Fibroblast of skin of left quadriceps (primary cell): ENCODE measurements at regions not wholly inside any gene's neighbourhood (a gene's known extent, or its start where the extent isn't known, plus 50 kb on each side); places are given as distances from the start of the nearest gene placed in this dataset.

Experiments
- DNase-seq, 2 experiments: peaks; one replicate each; pipeline ENCODE4 v3.0.0-alpha.2; 2013; ENCODE audit warnings: low read depth in 2 of 2

DNA sequence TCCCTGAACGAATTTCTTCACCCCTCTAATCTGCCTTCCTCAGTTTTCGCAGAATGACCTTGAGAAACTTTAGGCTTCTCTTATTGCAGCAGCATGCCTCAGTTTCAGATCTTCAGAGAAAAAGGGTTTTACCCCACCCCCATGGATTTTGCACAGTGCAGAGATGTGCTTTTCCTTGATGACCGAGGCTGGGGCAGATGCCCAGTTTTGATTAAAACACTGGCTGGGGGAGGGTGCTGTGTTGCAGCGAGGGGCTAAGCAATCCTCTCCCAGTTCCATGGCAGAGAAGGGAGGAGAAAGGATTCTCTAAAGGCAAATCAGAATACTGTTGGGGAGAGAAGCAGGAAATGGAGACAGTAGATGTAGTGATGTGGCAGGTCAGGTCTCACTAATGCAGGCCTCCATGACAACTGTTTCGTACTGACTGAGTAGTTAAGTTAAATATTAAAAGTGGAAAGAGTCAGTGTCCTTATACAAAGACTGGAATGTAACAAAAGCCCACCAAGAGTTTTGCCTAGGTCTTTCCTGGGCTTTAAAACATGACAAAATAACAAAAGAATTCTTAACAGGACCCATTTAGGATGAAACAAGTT, 50.8 kb upstream of the PDZD8 start:
- DNase-seq, result no peak

DNA sequence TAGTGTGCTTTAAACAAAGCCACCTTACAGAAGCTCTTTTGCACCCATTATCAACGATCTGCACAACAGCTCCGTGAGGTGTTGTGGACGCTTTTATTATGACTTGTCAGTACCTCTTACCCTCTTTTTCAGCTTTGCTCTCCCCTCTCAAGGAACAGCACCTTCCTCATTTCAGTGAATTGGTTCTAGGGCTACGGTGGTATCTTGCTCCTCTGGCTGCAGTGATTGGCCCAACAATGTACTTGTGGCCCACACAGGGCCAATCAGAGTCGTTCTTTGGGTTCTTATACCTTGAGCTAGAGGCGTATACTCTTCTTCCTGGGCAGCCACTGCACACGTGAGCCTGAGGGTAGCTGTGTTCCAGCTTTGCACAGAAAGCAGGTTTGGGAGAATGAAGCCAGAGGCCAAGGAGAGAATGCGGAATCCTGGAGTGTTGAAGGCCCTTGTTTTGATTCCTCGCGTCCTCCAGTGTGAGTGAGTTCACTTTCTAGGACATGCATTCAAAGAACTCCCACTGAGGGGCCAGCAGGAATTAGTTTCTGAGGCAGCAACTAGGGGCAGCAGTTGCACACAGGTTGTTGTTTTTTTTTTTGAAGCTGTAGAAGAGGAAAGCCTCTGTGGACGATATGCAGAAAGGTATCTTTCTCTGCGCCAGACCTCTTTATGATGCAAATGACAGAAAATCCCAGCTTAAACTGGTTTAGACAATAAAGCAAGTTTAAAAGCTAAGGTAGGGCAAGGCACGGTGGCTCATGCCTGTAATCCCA, 49.8 kb upstream of the PDZD8 start:
- no peak for DNase-seq
